ENCODE measurements at regions not wholly inside any gene's neighbourhood (a gene's known extent, or its start where the extent isn't known, plus 50 kb on each side); places are given as distances from the start of the nearest gene placed in this dataset.

GRCh38 chr14:100674428-100674827 is 52.3 kb upstream of the DLK1 start:
- in situ Hi-C loops (cut with MboI) (no loop called here), intact Hi-C loops (cut with micrococcal nuclease; ENCODE audit: unreplicated experiment) (no loop called here)
- RAD21 ChIA-PET (ENCODE audit: unreplicated experiment), result no interaction called here
- BruUV-seq (replicated peaks), result no TSS peak
- no peaks in the 10 kb centered on the region for H3K4me1 ChIP-seq (ENCODE audit: control insufficient read depth, insufficient read depth, low read length)
- CTCF ChIA-PET, result no interaction called here
- H3K4me3 ChIP-seq, result no peak overlapping the region
- H3K27me3 ChIP-seq (replicated peaks in 1 of 2; ENCODE audit: control insufficient read depth in 2 of 2, insufficient read depth in 2 of 2, low read length in 1 of 2), result peaks cover 0 to 3% of the 10 kb centered on the region in 2 experiments; a peak in 2 of 4 replicates
- H3K4me2 ChIP-seq (ENCODE audit: control insufficient read depth, insufficient read depth), result no peak overlapping the region
- H3K79me2 ChIP-seq (ENCODE audit: control insufficient read depth, insufficient read depth, low read length), result no peaks in the 10 kb centered on the region
- SMC1A ChIA-PET (ENCODE audit: uncharacterized antibody, unreplicated experiment), result no interaction called here
- no peak for ATAC-seq
- H4K20me1 ChIP-seq (ENCODE audit: control insufficient read depth, insufficient read depth), result no peaks in the 10 kb centered on the region
- 18% methylated on average over 5 of the region's 5 CpGs for WGBS (ENCODE audit: insufficient coverage, insufficient replicate concordance, low lambda C conversion rate, missing lambda C conversion rate)
- no peak overlapping the region for H3K9ac ChIP-seq (ENCODE audit: control insufficient read depth, insufficient read depth, low read length)
- POLR2A ChIA-PET, result no interaction called here
- TF ChIP-seq IKZF1 (conservative IDR thresholded peaks at IDR 0.05) (no peak), FOXK2 (IDR thresholded peaks at IDR 0.05) (no peak), POLR2AphosphoS5 (IDR thresholded peaks at IDR 0.05; ENCODE audit: low read length) (no peak), ZNF687 (IDR thresholded peaks at IDR 0.05) (no peak), ZNF24 (IDR thresholded peaks at IDR 0.05) (no peak)
- no peaks in the 10 kb centered on the region for H3K36me3 ChIP-seq (ENCODE audit: control insufficient read depth in 2 of 2, insufficient read depth in 2 of 2, low read length in 1 of 2)
- no peak overlapping the region for H3K27ac ChIP-seq (ENCODE audit: control insufficient read depth, insufficient read depth)
- H2AFZ ChIP-seq (ENCODE audit: control insufficient read depth, low read depth, low read length), result no peak overlapping the region
- no peak for DNase-seq (ENCODE audit: low read depth, low spot score)
- FAIRE-seq, result no peak
- no peaks in the 10 kb centered on the region for H3K9me3 ChIP-seq (replicated peaks; ENCODE audit: control insufficient read depth, insufficient read depth, low read length)
